SJSA1 (cell line): ENCODE measurements at regions not wholly inside any gene's neighbourhood (a gene's known extent, or its start where the extent isn't known, plus 50 kb on each side); places are given as distances from the start of the nearest gene placed in this dataset.
"Not testable (repeated sequence)": the region's sequence is repeated elsewhere in the genome, so short reads cannot be mapped to it uniquely, and the experiment has no call there.

Experiments used
- DNase-seq, 2 experiments: peaks; one replicate each; pipeline ENCODE4 v3.0.0-alpha.2; 2015 to 2020; ENCODE audit warnings: low spot score in 2 of 2, low read depth in 1 of 2
- H3K27ac ChIP-seq: fragments of 250-450 bp; sonication (Bioruptor Pico); 2 replicates; pipeline ENCODE4 v1.5.1; 2020; ENCODE audit warnings: mild to moderate bottlenecking, moderate library complexity
- H3K27me3 ChIP-seq: fragments of 250-450 bp; sonication (Bioruptor Pico); replicated peaks from 2 replicates; pipeline ENCODE4 v1.5.1; 2020; ENCODE audit warnings: mild to moderate bottlenecking, moderate library complexity
- H3K36me3 ChIP-seq: fragments of 250-450 bp; sonication (Bioruptor Pico); 2 replicates; pipeline ENCODE4 v1.5.1; 2020; ENCODE audit warnings: mild to moderate bottlenecking
- H3K4me1 ChIP-seq: fragments of 250-450 bp; sonication (Bioruptor Pico); replicated peaks from 2 replicates; pipeline ENCODE4 v1.6.1; 2021; ENCODE audit warnings: mild to moderate bottlenecking
- H3K4me3 ChIP-seq: fragments of 250-450 bp; sonication (Bioruptor Pico); 2 replicates; pipeline ENCODE4 v1.5.1; 2020; ENCODE audit warnings: mild to moderate bottlenecking
- H3K9me3 ChIP-seq: fragments of 250-450 bp; sonication (Bioruptor Pico); replicated peaks from 2 replicates; pipeline ENCODE4 v1.5.1; 2020; ENCODE audit warnings: mild to moderate bottlenecking

DNA sequence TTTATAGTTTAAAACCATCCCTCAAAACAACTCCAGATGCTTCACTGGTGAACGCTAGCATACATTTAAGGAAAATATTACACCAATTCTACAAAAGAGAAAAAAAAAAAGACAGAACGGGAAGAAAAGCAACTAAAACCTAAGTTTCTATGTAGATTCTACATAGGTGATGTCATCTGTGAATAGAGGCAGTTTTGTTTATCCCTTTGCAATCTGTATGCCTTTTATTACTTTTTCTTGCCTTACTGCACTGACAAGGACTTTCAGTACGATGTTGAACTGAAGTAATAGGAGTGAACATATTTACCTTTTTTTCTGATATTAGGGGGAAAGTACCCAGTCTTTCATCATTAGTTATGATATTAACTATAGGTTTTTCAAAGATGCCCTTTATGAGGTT is 101.7 kb upstream of the HAO2 start:
- Histone ChIP-seq H3K4me1 (no peaks in the 10 kb centered on the region), H3K27ac (no peak overlapping the region), H3K9me3 (no peaks in the 10 kb centered on the region), H3K27me3 (peaks cover 3% of the 10 kb centered on the region; the same call in 1 of the 2 replicates), H3K36me3 (no peaks in the 10 kb centered on the region), H3K4me3 (no peak overlapping the region)
- DNase-seq: no peak

GRCh38 chr1:119267288-119267687 is 101.3 kb upstream of the HAO2 start:
- DNase-seq, H3K27ac ChIP-seq, H3K4me1 ChIP-seq, H3K36me3 ChIP-seq, H3K4me3 ChIP-seq, H3K9me3 ChIP-seq, H3K27me3 ChIP-seq: not testable (repeated sequence)

GRCh38 chr1:119268879-119269278 is 99.7 kb upstream of the HAO2 start:
- DNase-seq: no peak
- no peaks in the 10 kb centered on the region for H3K9me3 ChIP-seq
- no peaks in the 10 kb centered on the region for H3K4me1 ChIP-seq
- H3K36me3 ChIP-seq: no peaks in the 10 kb centered on the region
- peaks cover 7% of the 10 kb centered on the region; the same call in 1 of the 2 replicates for H3K27me3 ChIP-seq
- H3K4me3 ChIP-seq: no peak overlapping the region
- H3K27ac ChIP-seq: no peak overlapping the region

DNA sequence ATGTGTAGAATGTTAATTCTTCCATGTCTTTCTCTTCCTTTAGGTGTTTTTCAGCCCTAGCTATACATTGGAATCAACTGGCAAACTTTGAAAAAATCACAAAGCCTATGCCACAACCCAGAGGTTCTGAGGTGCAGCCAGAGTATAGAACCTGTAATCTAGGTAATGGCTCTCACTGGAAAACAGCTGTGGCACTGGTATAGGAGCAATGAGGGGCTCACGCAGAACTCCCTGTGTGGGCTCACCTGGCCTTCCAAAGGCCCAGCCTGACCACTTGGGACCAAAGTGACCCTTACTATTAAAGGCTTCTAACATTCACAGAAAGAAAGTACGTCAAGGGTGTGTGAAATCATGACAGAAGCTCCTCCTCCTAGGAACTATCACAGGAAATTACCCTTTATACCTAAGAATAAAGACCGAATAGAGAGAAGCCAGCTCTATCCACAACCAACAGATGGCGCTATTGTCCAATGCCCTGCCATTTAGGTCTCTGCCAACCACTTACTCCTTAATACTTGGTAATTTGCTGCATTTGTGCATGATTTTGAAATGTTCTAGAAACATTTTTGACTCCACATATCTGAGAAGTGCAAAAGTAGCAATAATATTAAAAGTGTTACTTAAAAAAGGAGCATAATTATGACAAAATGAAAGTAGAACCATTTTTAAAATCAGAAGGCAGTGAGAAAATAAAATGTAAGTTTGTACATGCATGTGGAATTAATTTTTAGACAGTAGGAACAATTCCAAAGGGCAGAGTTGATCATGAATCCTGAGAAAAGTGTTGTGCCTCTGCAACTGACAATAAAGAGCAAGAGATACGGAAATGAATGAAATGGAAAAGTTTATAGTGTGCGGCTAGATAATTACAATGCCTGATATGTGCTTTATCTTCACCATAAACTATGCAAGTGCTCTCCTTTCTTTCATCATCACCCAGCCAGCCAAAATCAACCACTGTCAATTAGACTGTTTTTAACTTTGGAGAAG is 93.1 kb upstream of the HAO2 start:
- Histone ChIP-seq H3K27me3 (peaks cover 3% of the 10 kb centered on the region; the same call in 1 of the 2 replicates), H3K36me3 (no peaks in the 10 kb centered on the region), H3K4me1 (peaks cover 16% of the 10 kb centered on the region), H3K27ac (no peak overlapping the region), H3K4me3 (no peak overlapping the region), H3K9me3 (no peaks in the 10 kb centered on the region)
- DNase-seq: peak; percentile 44 to 50

DNA sequence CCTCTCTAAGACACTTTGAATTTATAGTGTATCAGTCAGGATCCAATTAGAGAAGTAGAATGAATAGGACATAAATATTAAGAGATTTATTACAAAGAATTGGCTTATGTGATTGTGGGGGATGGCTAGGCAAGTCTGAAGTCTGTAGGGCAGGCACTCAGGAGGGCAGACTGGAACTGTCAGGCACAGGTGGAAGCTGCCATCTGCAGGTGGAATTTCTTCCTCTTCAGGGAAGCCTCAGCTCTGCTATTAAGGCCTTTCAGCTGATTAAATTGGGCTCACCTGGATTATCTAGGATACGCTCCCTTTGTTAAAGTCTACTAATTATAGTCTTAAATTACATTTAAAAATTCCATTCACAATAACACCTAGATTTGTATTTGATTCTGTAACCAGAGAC is 92.0 kb upstream of the HAO2 start:
- no peak for DNase-seq
- H3K27ac ChIP-seq: no peak overlapping the region
- H3K9me3 ChIP-seq: no peaks in the 10 kb centered on the region
- no peak overlapping the region for H3K4me3 ChIP-seq
- peaks cover 16% of the 10 kb centered on the region for H3K4me1 ChIP-seq
- no peaks in the 10 kb centered on the region for H3K36me3 ChIP-seq
- H3K27me3 ChIP-seq: 0 out of 2 replicates have a peak, but pooled peaks cover 3% of the 10 kb centered on the region

DNA sequence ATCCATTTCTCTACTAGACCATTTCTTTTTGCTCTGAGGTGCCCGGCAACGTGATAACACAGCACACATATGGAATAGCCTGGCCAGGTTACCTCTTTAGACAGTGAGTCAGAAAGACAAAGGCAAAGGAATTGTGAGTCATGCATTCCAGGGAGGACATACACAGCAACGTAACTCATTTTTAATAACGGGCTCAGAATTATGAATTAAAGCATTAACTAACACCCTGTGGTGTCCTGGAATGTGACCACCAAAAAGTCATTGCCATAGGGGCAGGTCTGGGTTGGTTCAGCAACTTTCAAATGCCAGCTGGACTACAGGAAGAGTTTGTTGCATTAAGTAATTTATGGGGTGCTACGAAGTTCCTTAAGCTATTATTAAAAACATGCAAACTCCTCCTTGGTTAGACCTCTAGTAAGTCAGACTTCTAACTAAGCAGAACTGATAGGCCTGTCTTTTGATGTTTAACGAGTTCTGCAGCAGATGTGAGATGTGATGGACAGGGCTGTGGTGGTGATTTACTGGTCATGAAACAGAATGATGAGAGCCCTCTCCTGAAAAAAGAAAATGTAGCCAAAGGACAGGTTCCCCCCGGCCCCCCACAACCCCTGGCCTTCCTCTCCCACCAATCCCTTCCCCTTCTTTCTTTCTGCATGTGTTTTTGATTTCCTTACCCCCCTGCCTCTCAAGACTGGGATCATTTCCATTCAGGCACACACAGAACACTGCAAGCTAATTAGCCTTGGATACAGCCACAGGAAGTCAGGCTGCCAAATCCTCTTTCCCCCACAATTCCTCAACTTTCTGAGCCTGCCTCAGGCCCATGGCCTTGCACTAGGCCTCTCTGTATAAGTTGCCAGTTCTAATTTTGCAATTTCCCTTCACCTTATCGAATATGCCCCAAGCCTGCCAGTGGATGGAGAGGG is 88.9 kb upstream of the HAO2 start:
- peak overlapping the region; percentile 19 for H3K27ac ChIP-seq

GRCh38 chr1:119285482-119285881 is 83.1 kb upstream of the HAO2 start:
- Histone ChIP-seq H3K36me3 (no peaks in the 10 kb centered on the region), H3K27me3 (no peaks in the 10 kb centered on the region), H3K4me3 (no peak overlapping the region), H3K4me1 (peaks cover 5% of the 10 kb centered on the region; the same call in 1 of the 2 replicates), H3K9me3 (no peaks in the 10 kb centered on the region), H3K27ac (no peak overlapping the region)
- no peak for DNase-seq

More for the DNA sequence above, 88.9 kb upstream of the HAO2 start:
- Histone ChIP-seq H3K9me3 (no peaks in the 10 kb centered on the region), H3K36me3 (no peaks in the 10 kb centered on the region), H3K4me3 (no peak overlapping the region), H3K4me1 (peaks cover 16% of the 10 kb centered on the region), H3K27me3 (no peaks in the 10 kb centered on the region)
- DNase-seq: peak in 1 of 2 experiments; percentile 52

- DNase-seq: peak in 1 of 2 experiments; percentile 15
Observed at GRCh38 chr1:119286587-119287181, 81.9 kb upstream of the HAO2 start.

GRCh38 chr1:119288751-119289150 is 79.8 kb upstream of the HAO2 start:
- H3K36me3 ChIP-seq: no peaks in the 10 kb centered on the region
- no peak overlapping the region for H3K27ac ChIP-seq
- 0 out of 2 replicates have a peak, but pooled peaks cover 3% of the 10 kb centered on the region for H3K27me3 ChIP-seq
- no peak overlapping the region for H3K4me3 ChIP-seq
- no peak for DNase-seq
- H3K4me1 ChIP-seq: peaks cover 5% of the 10 kb centered on the region; the same call in 1 of the 2 replicates
- no peaks in the 10 kb centered on the region for H3K9me3 ChIP-seq

More at GRCh38 chr1:119286587-119287181, 81.9 kb upstream of the HAO2 start:
- Histone ChIP-seq H3K4me3 (no peak overlapping the region), H3K4me1 (peaks cover 5% of the 10 kb centered on the region; the same call in 1 of the 2 replicates), H3K27ac (no peak overlapping the region), H3K27me3 (no peaks in the 10 kb centered on the region), H3K36me3 (no peaks in the 10 kb centered on the region), H3K9me3 (no peaks in the 10 kb centered on the region)

DNA sequence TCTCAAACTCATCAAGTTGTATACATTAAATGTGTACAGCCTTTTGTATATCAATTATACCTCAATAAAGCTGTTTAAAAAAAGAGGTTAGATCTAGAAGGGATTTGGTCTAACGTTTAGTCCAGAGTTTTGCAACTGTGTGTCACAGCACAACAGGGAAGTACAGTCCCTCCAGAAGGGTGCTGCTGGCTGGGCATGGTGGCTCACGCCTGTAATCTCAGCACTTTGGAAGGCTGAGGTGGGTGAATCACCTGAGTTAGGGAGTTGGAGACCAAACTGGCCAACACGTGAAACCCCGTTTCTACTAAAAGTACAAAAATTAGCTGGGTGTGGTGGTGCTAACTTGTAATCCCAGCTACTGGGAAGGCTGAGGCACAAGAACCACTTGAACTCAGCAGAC is 78.3 kb upstream of the HAO2 start:
- H3K4me3 ChIP-seq: no peak overlapping the region
- DNase-seq: no peak
- H3K9me3 ChIP-seq: no peaks in the 10 kb centered on the region
- H3K36me3 ChIP-seq: no peaks in the 10 kb centered on the region
- H3K27me3 ChIP-seq: 0 out of 2 replicates have a peak, but pooled peaks cover 3% of the 10 kb centered on the region
- H3K27ac ChIP-seq: no peak overlapping the region
- H3K4me1 ChIP-seq: peaks cover 4% of the 10 kb centered on the region; the same call in 1 of the 2 replicates

DNA sequence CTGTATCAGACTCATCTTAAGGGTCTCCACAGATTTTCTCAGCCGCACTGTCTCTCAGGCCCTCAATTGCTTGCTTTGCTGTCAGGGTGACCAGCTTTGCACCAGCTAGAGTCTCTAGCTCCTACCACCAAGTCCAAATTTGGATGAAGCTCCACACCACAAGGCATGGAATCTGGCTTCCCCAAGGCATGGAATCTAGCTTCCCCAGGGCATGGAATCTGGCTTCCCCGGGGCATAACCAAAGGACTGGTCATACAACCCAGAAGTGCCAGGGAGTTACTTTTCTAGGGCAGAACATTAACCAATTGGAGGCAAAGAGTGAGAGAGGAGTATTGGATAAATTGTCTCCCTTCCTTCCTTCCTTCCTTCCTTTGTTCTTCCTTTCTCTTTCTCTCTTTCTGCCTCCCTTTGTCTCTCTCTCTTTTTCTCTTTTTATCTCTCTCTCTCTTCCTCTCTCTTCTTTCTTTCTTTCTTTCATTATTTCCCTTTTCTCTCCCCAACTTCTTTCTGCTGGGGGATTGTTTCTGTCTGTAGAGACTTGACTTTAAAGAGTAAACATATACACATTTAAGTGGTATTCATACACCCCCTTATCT is 76.9 kb upstream of the HAO2 start:
- Histone ChIP-seq H3K9me3 (no peaks in the 10 kb centered on the region), H3K4me3 (no peak overlapping the region), H3K27me3 (0 out of 2 replicates have a peak, but pooled peaks cover 3% of the 10 kb centered on the region), H3K27ac (no peak overlapping the region), H3K4me1 (no peaks in the 10 kb centered on the region), H3K36me3 (no peaks in the 10 kb centered on the region)
- DNase-seq: no peak

DNA sequence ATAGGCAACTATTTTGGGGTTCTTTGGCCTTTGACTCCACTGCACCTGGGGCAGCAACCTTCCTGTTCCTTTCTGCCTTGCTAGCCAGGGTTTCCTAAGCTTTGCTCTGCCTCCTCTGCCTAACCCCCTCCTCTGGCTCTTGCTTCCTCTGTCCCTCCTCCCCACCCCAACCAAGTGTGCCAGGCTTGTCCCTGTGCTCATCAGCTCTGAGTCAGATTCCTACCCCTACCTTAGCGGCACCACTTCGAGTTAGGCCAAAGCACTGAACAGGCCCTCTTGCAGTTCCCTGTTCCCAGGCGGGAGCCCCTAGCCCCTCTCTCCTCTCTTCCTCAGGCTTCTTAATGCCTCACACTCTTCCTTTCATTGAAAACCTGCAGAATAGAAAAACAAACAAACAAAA is 74.8 kb upstream of the HAO2 start:
- Histone ChIP-seq H3K27me3 (0 out of 2 replicates have a peak, but pooled peaks cover 3% of the 10 kb centered on the region), H3K4me3 (no peak overlapping the region), H3K36me3 (no peaks in the 10 kb centered on the region), H3K9me3 (no peaks in the 10 kb centered on the region), H3K4me1 (no peaks in the 10 kb centered on the region), H3K27ac (no peak overlapping the region)
- no peak for DNase-seq

DNA sequence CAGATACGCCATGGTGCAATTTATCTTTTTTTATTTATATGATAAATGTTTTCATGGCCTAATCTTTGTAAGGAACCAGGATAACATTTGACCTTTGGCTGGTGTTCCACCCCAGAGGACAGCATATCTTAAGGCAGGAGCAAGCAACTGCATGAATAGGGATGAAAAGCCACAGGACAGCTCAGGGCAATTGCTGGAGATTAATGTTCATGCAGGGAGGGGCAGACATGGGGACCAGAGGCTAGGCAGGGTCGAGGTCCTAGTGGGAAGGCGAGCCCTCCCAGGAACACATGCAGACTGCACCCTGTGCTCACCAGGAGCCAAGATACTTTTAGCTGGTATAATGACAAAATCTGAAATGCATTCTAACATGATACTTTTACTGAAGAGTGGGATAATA is 74.4 kb upstream of the HAO2 start:
- DNase-seq: no peak
- Histone ChIP-seq H3K27ac (no peak overlapping the region), H3K4me1 (no peaks in the 10 kb centered on the region), H3K27me3 (0 out of 2 replicates have a peak, but pooled peaks cover 3% of the 10 kb centered on the region), H3K4me3 (no peak overlapping the region), H3K9me3 (no peaks in the 10 kb centered on the region), H3K36me3 (no peaks in the 10 kb centered on the region)
